Fibroblast of lung (primary cell): ENCODE measurements at regions not wholly inside any gene's neighbourhood (a gene's known extent, or its start where the extent isn't known, plus 50 kb on each side); places are given as distances from the start of the nearest gene placed in this dataset.

ENCODE experiments used
- DNase-seq, 2 donors: peaks; one replicate each; pipeline versions ENCODE4 v3.0.0 to v3.0.0-alpha.2; 2010; ENCODE audit warnings: low read depth in 2 of 2
- H2AFZ ChIP-seq: 2 replicates; pipeline ENCODE4 v1.5.1; 2012; ENCODE audit warnings: low read length, control low read depth, inconsistent platforms
- H3K27ac ChIP-seq: 2 replicates; pipeline ENCODE4 v1.5.1; 2011; ENCODE audit warnings: low read length, control low read depth; ENCODE audit not compliant: insufficient read depth
- H3K27me3 ChIP-seq: 2 replicates; pipeline ENCODE4 v1.5.1; 2011; ENCODE audit warnings: mild to moderate bottlenecking, low read length; ENCODE audit not compliant: control insufficient read depth, insufficient read depth
- H3K36me3 ChIP-seq: 2 replicates; pipeline ENCODE4 v1.5.1; 2011; ENCODE audit warnings: low read length; ENCODE audit not compliant: control insufficient read depth, insufficient read depth
- H3K4me1 ChIP-seq: 2 replicates; pipeline ENCODE4 v1.5.1; 2011; ENCODE audit warnings: low read length; ENCODE audit not compliant: control insufficient read depth, insufficient read depth; ENCODE audit errors: extremely low read depth
- H3K4me2 ChIP-seq: 2 replicates; pipeline ENCODE4 v1.5.1; 2011; ENCODE audit warnings: low read length, control low read depth; ENCODE audit not compliant: insufficient read depth; ENCODE audit errors: extremely low read depth
- H3K4me3 ChIP-seq, 4 experiments: fragments of 200-600 bp in 1 of 4; sonication (generic) in 1 of 4; replicated peaks in 1 of 4; 2 replicates each; pipeline ENCODE4 v1.5.1; 2011 to 2016; ENCODE audit warnings: low read length in 4 of 4, low read depth in 3 of 4, mild to moderate bottlenecking in 3 of 4, control low read depth in 2 of 4, inconsistent platforms in 1 of 4, mixed read lengths in 1 of 4; ENCODE audit not compliant: insufficient read depth in 1 of 4; ENCODE audit errors: control extremely low read depth in 1 of 4
- H3K79me2 ChIP-seq: 2 replicates; pipeline ENCODE4 v1.5.1; 2012; ENCODE audit warnings: mild to moderate bottlenecking, low read length, inconsistent platforms; ENCODE audit not compliant: control insufficient read depth, insufficient read depth
- H3K9ac ChIP-seq: 2 replicates; pipeline ENCODE4 v1.5.1; 2011; ENCODE audit warnings: mild to moderate bottlenecking, low read length, control low read depth; ENCODE audit not compliant: insufficient read depth
- H3K9me3 ChIP-seq: 2 replicates; pipeline ENCODE4 v1.5.1; 2012; ENCODE audit warnings: low read depth, low read length; ENCODE audit not compliant: control insufficient read depth, insufficient read depth
- H4K20me1 ChIP-seq: 2 replicates; pipeline ENCODE4 v1.5.1; 2011; ENCODE audit warnings: low read length; ENCODE audit not compliant: control insufficient read depth, insufficient read depth; ENCODE audit errors: extremely low read depth
- EZH2 ChIP-seq: IDR thresholded peaks from 2 replicates; pipeline ENCODE4 v1.5.1; 2012; ENCODE audit warnings: low read length, control low read depth, mild to moderate bottlenecking; ENCODE audit errors: missing control alignments
- TF ChIP-seq, protein P1 (sequence below), 2 donors: IDR thresholded peaks in 1 of 2; conservative IDR thresholded peaks in 1 of 2; 1 replicate in 1 of 2; 2 replicates in 1 of 2; pipeline ENCODE4 v1.5.1; 2011 to 2012; ENCODE audit warnings: low read length in 2 of 2, control low read depth in 1 of 2, inconsistent platforms in 1 of 2, low read depth in 1 of 2, mild to moderate bottlenecking in 1 of 2

DNA sequence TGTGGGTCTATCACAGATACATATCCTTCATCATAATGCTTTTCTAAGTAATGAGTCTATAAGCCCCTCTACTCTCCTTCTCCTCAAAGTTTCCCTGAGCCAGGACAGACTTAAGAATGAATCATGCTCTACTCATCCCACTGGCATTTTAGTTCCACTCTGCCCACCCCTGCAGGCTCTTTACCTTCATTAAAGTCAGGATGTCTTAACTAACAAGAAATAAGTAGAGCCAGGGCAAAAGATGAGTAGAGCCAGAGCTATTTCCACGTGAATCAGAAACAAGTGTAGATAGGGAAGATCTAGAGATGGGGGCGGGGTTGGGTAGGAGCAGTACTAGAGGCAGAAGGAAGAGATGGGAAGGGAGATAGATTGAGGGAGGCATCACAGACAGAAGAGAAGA is 790.5 kb downstream of the RNF144A start:
- no peak overlapping the region for H3K27ac ChIP-seq
- TF ChIP-seq, protein P1, sequence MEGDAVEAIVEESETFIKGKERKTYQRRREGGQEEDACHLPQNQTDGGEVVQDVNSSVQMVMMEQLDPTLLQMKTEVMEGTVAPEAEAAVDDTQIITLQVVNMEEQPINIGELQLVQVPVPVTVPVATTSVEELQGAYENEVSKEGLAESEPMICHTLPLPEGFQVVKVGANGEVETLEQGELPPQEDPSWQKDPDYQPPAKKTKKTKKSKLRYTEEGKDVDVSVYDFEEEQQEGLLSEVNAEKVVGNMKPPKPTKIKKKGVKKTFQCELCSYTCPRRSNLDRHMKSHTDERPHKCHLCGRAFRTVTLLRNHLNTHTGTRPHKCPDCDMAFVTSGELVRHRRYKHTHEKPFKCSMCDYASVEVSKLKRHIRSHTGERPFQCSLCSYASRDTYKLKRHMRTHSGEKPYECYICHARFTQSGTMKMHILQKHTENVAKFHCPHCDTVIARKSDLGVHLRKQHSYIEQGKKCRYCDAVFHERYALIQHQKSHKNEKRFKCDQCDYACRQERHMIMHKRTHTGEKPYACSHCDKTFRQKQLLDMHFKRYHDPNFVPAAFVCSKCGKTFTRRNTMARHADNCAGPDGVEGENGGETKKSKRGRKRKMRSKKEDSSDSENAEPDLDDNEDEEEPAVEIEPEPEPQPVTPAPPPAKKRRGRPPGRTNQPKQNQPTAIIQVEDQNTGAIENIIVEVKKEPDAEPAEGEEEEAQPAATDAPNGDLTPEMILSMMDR (conservative IDR thresholded peaks at IDR 0.05 in 1 of 2, IDR thresholded peaks at IDR 0.05 in 1 of 2; ENCODE audit: low read depth in 1 of 2, low read length in 2 of 2): no peak
- no peak for TF ChIP-seq EZH2
- peaks cover 2% of the 10 kb centered on the region for H3K4me1 ChIP-seq
- no peak overlapping the region for H2AFZ ChIP-seq
- no peaks in the 10 kb centered on the region for H3K79me2 ChIP-seq
- DNase-seq: peak; percentile 10 to 88
- no peaks in the 10 kb centered on the region for H4K20me1 ChIP-seq
- no peaks in the 10 kb centered on the region for H3K27me3 ChIP-seq
- no peak overlapping the region for H3K4me3 ChIP-seq
- H3K9ac ChIP-seq: no peak overlapping the region
- H3K9me3 ChIP-seq: no peaks in the 10 kb centered on the region
- no peak overlapping the region for H3K4me2 ChIP-seq
- H3K36me3 ChIP-seq: no peaks in the 10 kb centered on the region

DNA sequence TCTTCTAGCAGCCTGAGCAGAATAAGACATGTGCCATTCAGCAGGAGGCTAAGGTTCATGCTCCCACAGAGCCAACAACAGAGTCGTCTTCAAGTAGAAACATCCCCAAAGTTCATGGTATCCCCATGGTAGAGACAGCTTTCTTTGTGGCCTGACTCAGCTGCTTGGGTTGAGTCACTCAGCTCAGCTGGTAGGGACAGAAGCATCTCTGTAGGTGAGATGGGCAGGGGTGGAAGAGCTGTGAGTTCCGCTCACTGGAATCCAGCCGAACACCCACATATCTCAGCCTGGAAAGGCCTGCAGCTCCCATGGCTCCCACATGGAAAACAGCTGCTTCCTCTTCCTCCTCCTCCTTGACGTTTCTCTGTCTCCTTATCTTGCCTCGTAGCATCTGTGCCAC is 792.7 kb downstream of the RNF144A start:
- no peak overlapping the region for H3K4me3 ChIP-seq
- no peak for TF ChIP-seq EZH2
- TF ChIP-seq, protein P1 (conservative IDR thresholded peaks at IDR 0.05 in 1 of 2, IDR thresholded peaks at IDR 0.05 in 1 of 2; ENCODE audit: low read depth in 1 of 2, low read length in 2 of 2): no peak
- no peaks in the 10 kb centered on the region for H3K27me3 ChIP-seq
- H4K20me1 ChIP-seq: no peaks in the 10 kb centered on the region
- no peaks in the 10 kb centered on the region for H3K36me3 ChIP-seq
- H3K9ac ChIP-seq: no peak overlapping the region
- H3K4me2 ChIP-seq: no peak overlapping the region
- H3K4me1 ChIP-seq: peaks cover 2% of the 10 kb centered on the region
- H3K27ac ChIP-seq: no peak overlapping the region
- H3K9me3 ChIP-seq: no peaks in the 10 kb centered on the region
- H3K79me2 ChIP-seq: no peaks in the 10 kb centered on the region
- no peak overlapping the region for H2AFZ ChIP-seq
- peak in 1 of 2 donors; percentile 70 for DNase-seq

GRCh38 chr2:7711167-7711566 is 794.0 kb downstream of the RNF144A start:
- Histone ChIP-seq H4K20me1 (no peaks in the 10 kb centered on the region), H2AFZ (no peak overlapping the region), H3K27me3 (no peaks in the 10 kb centered on the region), H3K4me1 (peaks cover 2% of the 10 kb centered on the region), H3K27ac (no peak overlapping the region), H3K4me3 (no peak overlapping the region), H3K4me2 (no peak overlapping the region), H3K9ac (no peak overlapping the region), H3K9me3 (no peaks in the 10 kb centered on the region), H3K36me3 (no peaks in the 10 kb centered on the region), H3K79me2 (no peaks in the 10 kb centered on the region)
- DNase-seq: no peak
- TF ChIP-seq, protein P1 (conservative IDR thresholded peaks at IDR 0.05 in 1 of 2, IDR thresholded peaks at IDR 0.05 in 1 of 2; ENCODE audit: low read depth in 1 of 2, low read length in 2 of 2): no peak
- no peak for TF ChIP-seq EZH2
